Amniotic stem cell (primary cell): ENCODE measurements at regions not wholly inside any gene's neighbourhood (a gene's known extent, or its start where the extent isn't known, plus 50 kb on each side); places are given as distances from the start of the nearest gene placed in this dataset.
"Not testable (repeated sequence)": the region's sequence is repeated elsewhere in the genome, so short reads cannot be mapped to it uniquely, and the experiment has no call there.

Experiments used
- DNase-seq: peaks from one replicate; lab custom pipeline; 2025; lab: John Stamatoyannopoulos, UW

DNA sequence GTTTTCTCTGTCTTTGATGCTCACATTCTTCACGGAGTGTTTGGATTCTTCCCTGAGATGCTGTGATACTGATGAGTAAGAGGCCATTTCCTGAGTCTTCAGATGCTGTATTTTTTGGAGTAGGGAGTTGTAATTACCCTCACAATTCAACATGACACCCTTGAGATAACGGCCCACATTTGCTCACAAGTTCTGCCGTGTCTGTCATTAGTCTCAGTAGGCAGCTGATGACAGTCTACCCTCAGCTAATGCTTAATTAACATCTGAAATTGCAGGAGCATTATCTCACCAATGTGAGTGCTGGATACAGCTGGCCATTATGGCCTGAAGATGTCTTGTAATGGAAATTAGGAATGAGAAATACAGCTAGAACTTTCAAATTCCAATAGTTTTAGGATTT is 307.1 kb upstream of the ADCY2 start:
- DNase-seq = no peak

- no peak for DNase-seq
Measured at GRCh38 chr5:7094626-7095025, 301.3 kb upstream of the ADCY2 start.

DNA sequence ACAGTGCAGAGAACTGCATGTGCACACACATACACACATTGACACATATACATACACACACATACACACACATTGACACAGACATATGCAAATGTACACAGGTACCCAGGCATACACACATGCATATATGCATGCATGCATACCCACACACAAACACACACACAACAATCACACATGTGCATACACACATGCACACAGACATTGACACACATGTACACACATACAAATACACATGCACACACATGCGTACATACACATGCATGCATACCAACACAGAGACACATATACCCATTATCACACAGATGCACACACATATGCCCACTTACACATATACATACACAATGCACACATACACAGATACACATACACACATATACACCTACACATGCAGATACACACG is 299.6 kb upstream of the ADCY2 start:
- DNase-seq = no peak

DNA sequence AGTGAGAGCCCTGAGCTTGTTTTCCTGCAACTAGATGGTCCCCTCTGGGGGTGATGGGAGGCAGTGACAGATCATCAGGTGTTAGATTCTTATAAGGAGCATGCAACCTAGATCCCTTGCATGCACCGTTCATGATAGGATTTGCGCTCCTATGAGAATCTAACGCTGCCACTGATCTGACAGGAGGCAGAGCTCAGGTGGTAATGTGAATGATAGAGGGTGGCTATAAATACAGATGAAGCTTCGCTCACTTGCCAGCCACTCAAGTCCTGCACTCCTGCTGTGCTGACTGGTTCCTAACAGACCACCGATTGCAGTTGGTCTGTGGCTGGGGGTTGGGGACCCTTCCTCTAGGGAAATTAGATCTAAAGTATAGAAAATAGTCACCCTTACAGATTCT is 290.6 kb upstream of the ADCY2 start:
- DNase-seq = no peak

DNA sequence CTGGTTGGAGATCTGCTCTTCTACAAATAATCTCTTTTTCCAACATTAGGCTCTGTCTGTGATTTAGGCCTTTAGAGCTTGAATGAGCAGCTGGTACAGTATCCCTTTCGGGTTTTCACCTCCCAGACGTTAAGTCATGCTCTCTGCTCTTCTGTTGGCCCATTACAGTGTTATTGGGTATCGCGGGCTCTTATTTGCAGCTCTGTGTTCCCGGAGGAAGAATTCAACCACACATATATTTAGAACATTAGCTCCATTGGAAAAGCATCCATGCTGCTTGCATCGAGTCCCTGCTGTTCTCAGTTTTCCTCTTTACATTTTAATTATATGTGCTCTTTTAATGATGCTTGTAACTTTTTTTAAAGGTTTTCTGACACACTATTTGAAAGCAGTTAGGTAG is 278.0 kb upstream of the ADCY2 start:
- no peak for DNase-seq

GRCh38 chr5:7131680-7132079 is 264.3 kb upstream of the ADCY2 start:
- DNase-seq = no peak

DNA sequence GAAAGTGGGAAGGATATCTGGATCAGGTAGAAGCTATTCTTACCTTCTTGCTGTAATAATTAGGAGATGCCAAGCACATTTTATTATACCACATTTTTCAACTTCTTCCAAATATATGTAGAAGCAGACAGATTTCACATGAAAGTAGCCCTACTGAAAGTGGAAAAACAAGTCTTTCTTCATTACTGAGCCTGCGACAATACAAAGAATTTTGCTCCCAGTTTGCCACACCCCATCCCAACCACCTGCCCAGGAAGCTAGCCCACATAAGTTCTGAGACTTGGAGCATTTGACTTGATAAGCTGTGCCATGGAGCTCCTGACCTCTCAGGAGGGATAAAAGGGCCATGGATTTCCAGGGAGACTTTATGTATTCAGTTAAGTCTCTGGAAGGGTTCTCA is 249.1 kb upstream of the ADCY2 start:
- DNase-seq = no peak

DNA sequence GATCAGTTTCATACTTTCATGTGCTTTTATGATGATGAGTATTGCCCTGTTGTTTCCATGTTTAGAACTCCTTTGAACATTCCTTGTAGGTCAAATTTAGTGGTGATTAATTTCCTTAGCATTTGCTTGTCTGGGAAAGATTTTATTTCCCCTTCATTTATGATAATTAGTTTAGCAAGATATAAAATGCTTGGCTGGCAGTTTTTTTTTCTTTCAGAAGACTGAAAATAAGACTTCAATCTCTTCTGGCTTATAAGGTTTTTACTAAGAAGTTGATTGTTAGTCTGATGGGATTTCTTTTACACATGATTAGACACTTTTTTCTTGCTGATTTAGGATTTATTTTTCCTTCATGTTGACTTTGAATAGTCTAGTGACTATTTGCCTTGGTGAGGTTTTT is 238.9 kb upstream of the ADCY2 start:
- DNase-seq = no peak

GRCh38 chr5:7169240-7169878 is 226.6 kb upstream of the ADCY2 start:
- DNase-seq = no peak

DNA sequence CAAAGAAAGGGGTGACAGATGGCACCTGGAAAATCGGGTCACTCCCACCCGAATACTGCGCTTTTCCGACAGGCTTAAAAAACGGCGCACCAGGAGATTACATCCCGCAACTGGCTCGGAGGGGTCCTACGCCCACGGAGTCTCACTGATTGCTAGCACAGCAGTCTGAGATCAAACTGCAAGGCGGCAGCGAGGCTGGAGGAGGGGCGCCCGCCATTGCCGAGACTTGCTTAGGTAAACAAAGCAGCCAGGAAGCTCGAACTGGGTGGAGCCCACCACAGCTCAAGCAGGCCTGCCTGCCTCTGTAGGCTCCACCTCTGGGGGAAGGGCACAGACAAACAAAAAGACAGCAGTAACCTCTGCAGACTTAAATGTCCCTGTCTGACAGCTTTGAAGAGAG is 225.2 kb upstream of the ADCY2 start:
- not testable (repeated sequence) for DNase-seq

DNA sequence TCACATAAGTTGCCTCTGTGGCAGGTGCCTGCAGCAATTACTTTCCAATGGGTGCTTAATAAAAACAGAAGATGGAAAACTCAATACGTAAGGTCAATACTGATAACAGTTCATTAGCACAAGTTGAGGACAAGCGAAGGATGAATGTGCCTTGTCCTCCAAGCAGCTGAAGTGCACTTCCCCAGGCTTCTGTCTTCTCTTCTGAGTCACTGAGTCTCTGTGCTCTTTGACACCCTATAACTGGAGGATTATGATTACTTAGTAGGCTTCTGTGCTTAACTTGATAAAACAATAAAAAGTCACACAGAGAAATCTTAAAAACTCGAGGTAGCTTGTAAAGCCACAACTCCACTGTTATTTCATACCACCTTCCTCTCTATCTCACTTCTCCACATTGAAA is 216.6 kb upstream of the ADCY2 start:
- no peak for DNase-seq

DNA sequence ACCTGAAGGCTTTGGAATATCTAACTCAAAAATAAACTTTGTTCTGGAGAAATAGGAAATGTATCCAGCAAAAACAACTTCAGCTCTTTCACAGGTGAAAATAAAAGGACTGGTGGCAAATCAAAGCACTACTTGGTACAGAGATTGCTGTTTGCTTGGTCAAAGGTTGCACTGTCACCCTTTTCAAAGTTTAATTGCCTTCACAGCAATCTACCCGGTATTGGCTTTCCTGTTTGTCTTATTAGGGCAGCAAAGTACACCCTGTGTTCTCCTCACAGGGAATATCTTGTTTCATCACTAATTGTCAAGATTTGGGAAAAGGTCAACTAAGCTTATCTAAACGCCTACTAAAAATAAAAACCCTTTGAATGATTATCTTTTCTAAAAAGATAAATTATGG is 214.1 kb upstream of the ADCY2 start:
- DNase-seq = no peak

DNA sequence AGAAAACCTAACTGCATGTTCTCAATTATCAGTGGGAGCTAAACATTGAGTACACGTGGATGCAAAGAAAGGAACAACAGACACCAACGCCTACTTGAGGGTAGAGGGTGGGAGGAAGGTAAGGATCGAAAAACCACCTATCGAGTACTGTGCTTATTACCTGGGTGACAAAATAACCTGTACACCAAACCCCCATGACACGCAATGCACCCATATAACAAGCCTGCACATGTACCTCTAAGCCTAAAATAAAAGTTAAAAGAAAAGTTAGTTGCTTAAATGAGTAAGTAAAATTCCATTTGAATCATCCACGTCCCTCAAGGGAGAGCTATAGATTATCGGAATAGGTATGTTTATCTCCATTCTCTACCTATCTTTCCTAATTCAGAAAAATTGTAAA is 210.2 kb upstream of the ADCY2 start:
- no peak for DNase-seq

- DNase-seq = no peak
Measured at GRCh38 chr5:7186818-7187217, 209.1 kb upstream of the ADCY2 start.

GRCh38 chr5:7190712-7191250 is 205.2 kb upstream of the ADCY2 start:
- no peak for DNase-seq

DNA sequence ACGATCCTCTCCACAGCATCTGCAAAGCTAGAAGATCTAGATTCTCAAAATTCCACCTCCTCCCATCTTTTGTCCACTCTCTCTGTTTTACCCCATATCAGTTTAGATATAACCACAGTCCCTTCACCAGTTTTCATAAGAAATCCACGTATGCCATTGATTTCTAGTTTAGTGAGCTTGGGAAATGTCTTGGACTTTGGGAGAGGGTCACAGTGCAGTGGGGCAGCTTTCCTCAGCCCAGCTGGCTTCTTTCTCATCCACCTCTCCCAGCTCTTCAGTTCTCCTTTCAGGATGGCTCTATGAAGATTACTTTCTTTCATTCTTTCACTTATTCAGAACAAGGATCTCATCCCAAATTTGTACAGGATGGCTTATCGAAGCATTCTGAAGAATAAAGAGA is 203.9 kb upstream of the ADCY2 start:
- no peak for DNase-seq

GRCh38 chr5:7202846-7203245 is 193.1 kb upstream of the ADCY2 start:
- DNase-seq = no peak

DNA sequence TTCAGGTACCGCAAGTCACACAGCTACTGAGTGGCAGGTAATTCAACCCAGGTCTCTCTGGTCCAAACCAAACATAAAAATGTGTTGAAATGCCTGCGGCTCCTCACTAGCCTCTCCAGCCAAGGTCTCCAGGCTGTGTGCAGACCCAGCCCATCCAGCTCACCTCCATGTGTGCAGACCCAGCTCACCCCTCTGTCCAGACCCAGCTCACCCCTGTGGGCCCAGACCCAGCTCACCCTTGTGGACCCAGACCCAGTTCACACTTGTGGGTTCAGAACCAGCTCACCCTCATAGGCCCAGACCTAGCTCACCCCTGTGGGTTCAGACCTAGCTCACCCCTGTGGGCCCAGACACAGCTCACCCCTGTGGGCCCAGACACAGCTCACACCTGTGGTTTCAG is 188.0 kb upstream of the ADCY2 start:
- no peak for DNase-seq

DNA sequence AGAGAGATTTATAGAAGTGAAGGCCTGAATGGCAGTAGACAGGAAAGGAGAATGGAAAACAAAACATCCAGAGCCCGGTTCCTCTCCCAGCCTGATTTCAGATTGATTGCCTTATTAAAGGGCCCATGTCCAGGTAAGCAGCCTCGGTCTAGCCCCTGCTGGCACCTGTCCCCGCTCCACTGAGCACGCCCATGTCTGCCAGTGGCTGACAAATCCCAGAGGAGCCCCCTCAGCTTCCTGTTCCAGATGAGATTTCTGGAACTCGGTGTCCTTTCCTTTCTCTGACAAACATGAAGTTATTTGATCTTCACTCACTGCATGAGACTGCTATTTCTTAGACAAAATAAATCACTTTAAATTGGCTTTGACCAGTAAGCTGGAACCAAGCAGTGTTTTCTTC is 187.0 kb upstream of the ADCY2 start:
- DNase-seq = no peak

- DNase-seq = no peak
Measured at GRCh38 chr5:7209658-7210057, 186.3 kb upstream of the ADCY2 start.

DNA sequence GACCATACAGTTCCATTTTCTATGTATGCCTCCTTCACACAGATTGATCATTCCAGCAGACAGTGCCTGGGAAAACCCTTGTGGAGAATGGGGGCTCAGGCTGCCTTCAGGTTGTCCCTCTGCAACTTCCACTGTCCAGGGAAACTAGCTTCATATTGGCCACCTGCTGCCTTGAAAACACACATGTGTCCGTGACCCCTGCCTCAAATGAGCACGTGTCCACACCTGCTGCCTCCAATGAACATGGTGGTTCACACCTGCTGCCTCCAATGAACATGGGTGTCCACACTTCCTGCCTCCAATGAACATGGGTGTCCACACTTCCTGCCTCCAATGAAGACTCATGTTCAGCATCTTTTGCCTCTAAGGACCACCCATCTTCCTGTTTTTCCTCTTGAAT is 185.4 kb upstream of the ADCY2 start:
- DNase-seq = no peak

GRCh38 chr5:7213525-7213924 is 182.4 kb upstream of the ADCY2 start:
- DNase-seq = no peak

- DNase-seq = no peak
Measured at GRCh38 chr5:7214906-7215416, 181.0 kb upstream of the ADCY2 start.

DNA sequence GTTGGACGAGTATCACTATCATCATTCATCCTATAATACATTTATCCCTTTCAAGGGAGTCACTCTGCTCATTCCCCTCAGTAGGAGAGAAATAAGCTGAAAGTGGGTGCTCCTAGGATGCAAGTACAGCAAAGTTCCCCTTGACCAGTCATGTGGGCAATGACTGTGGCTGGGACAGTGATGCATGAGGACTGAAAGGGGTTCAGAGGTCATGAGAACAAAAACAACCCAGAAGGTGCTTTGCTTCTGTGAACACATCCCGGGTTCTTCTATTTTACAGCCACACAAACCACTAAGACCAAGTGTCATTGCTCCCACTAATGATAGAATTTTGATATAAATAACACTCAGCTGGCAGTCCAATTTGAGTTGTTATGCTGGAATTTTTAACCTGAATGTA is 177.8 kb upstream of the ADCY2 start:
- no peak for DNase-seq
